ENCODE measurements at regions not wholly inside any gene's neighbourhood (a gene's known extent, or its start where the extent isn't known, plus 50 kb on each side); places are given as distances from the start of the nearest gene placed in this dataset.
"Not testable (repeated sequence)": the region's sequence is repeated elsewhere in the genome, so short reads cannot be mapped to it uniquely, and the experiment has no call there.

- DNase-seq (ENCODE audit: extremely low read depth in 1 of 11, low read depth in 9 of 11, low spot score in 4 of 11) = peak; percentile 72 to 90 (median 88)
Observed at GRCh38 chr7:149714081-149714909, 59.1 kb downstream of the ZNF467 start.

GRCh38 chr7:149713731-149714068 lies 59.7 kb downstream of the ZNF467 start:
- DNase-seq (ENCODE audit: extremely low read depth in 1 of 11, low read depth in 9 of 11, low spot score in 4 of 11) = no peak

GRCh38 chr7:149713061-149713730 lies 60.2 kb downstream of the ZNF467 start:
- DNase-seq (ENCODE audit: extremely low read depth in 1 of 11, low read depth in 9 of 11, low spot score in 4 of 11) = no peak

GRCh38 chr7:149708026-149708425 lies 65.4 kb downstream of the ZNF467 start:
- no peak for DNase-seq (ENCODE audit: extremely low read depth in 1 of 11, low read depth in 9 of 11, low spot score in 4 of 11)

- no peak for DNase-seq (ENCODE audit: extremely low read depth in 1 of 11, low read depth in 9 of 11, low spot score in 4 of 11)
Observed at GRCh38 chr7:149707448-149707886, 65.9 kb downstream of the ZNF467 start.

- DNase-seq (ENCODE audit: extremely low read depth in 1 of 11, low read depth in 9 of 11, low spot score in 4 of 11) = no peak
Observed at GRCh38 chr7:149706398-149706797, 67.0 kb downstream of the ZNF467 start.

GRCh38 chr7:149704507-149704906 lies 68.9 kb downstream of the ZNF467 start:
- DNase-seq (ENCODE audit: extremely low read depth in 1 of 11, low read depth in 9 of 11, low spot score in 4 of 11) = no peak

GRCh38 chr7:149703044-149703650 lies 70.2 kb downstream of the ZNF467 start:
- DNase-seq (ENCODE audit: extremely low read depth in 1 of 11, low read depth in 9 of 11, low spot score in 4 of 11) = no peak

GRCh38 chr7:149701495-149702240 lies 71.7 kb downstream of the ZNF467 start:
- no peak for DNase-seq (ENCODE audit: extremely low read depth in 1 of 11, low read depth in 9 of 11, low spot score in 4 of 11)

GRCh38 chr7:149697767-149698166 lies 75.6 kb downstream of the ZNF467 start:
- DNase-seq (ENCODE audit: extremely low read depth in 1 of 11, low read depth in 9 of 11, low spot score in 4 of 11) = not testable (repeated sequence)

GRCh38 chr7:149696280-149696679 lies 77.1 kb downstream of the ZNF467 start:
- DNase-seq (ENCODE audit: extremely low read depth in 1 of 11, low read depth in 9 of 11, low spot score in 4 of 11) = no peak

- no peak for DNase-seq (ENCODE audit: extremely low read depth in 1 of 11, low read depth in 9 of 11, low spot score in 4 of 11)
Observed at GRCh38 chr7:149692557-149692982, 80.8 kb downstream of the ZNF467 start.

GRCh38 chr7:149692056-149692455 lies 81.3 kb downstream of the ZNF467 start:
- no peak for DNase-seq (ENCODE audit: extremely low read depth in 1 of 11, low read depth in 9 of 11, low spot score in 4 of 11)

GRCh38 chr7:149690688-149691446 lies 82.5 kb downstream of the ZNF467 start:
- no peak for DNase-seq (ENCODE audit: extremely low read depth in 1 of 11, low read depth in 9 of 11, low spot score in 4 of 11)

GRCh38 chr7:149689291-149689721 lies 84.1 kb downstream of the ZNF467 start:
- DNase-seq (ENCODE audit: extremely low read depth in 1 of 11, low read depth in 9 of 11, low spot score in 4 of 11) = no peak

- DNase-seq (ENCODE audit: extremely low read depth in 1 of 11, low read depth in 9 of 11, low spot score in 4 of 11) = no peak
Observed at GRCh38 chr7:149688836-149689235, 84.6 kb downstream of the ZNF467 start.

- not testable (repeated sequence) for DNase-seq (ENCODE audit: extremely low read depth in 1 of 11, low read depth in 9 of 11, low spot score in 4 of 11)
Observed at GRCh38 chr7:149687820-149688219, 85.6 kb downstream of the ZNF467 start.

- no peak for DNase-seq (ENCODE audit: extremely low read depth in 1 of 11, low read depth in 9 of 11, low spot score in 4 of 11)
Observed at GRCh38 chr7:149686449-149686848, 86.9 kb downstream of the ZNF467 start.

GRCh38 chr7:149686011-149686410 lies 87.4 kb downstream of the ZNF467 start:
- no peak for DNase-seq (ENCODE audit: extremely low read depth in 1 of 11, low read depth in 9 of 11, low spot score in 4 of 11)

Measured in renal cortex interstitium (tissue), 11 donors.